Endothelial cell (in vitro differentiated cells): ENCODE measurements at regions not wholly inside any gene's neighbourhood (a gene's known extent, or its start where the extent isn't known, plus 50 kb on each side); places are given as distances from the start of the nearest gene placed in this dataset.

Experiments used
- DNase-seq: peaks from one replicate; pipeline ENCODE4 v3.0.0; 2021; ENCODE audit warnings: low spot score
- H3K27ac Mint-ChIP-seq: one replicate; pipeline ENCODE4 v1.8.0; 2021; ENCODE audit warnings: mixed read lengths, inconsistent platforms; ENCODE audit not compliant: unreplicated experiment
- H3K27me3 Mint-ChIP-seq: one replicate; pipeline ENCODE4 v1.8.0; 2021; ENCODE audit warnings: mild to moderate bottlenecking, moderate library complexity, mixed read lengths, inconsistent platforms; ENCODE audit not compliant: unreplicated experiment
- H3K36me3 Mint-ChIP-seq: one replicate; pipeline ENCODE4 v1.8.0; 2021; ENCODE audit warnings: mild to moderate bottlenecking, low read depth, mixed read lengths, inconsistent platforms; ENCODE audit not compliant: unreplicated experiment
- H3K4me1 Mint-ChIP-seq: one replicate; pipeline ENCODE4 v1.8.0; 2021; ENCODE audit warnings: mild to moderate bottlenecking, mixed read lengths, inconsistent platforms; ENCODE audit not compliant: unreplicated experiment
- H3K4me3 Mint-ChIP-seq: one replicate; pipeline ENCODE4 v1.8.0; 2021; ENCODE audit warnings: mild to moderate bottlenecking, mixed read lengths, inconsistent platforms; ENCODE audit not compliant: unreplicated experiment
- H3K9me3 Mint-ChIP-seq: one replicate; pipeline ENCODE4 v1.8.0; 2021; ENCODE audit warnings: mixed read lengths, inconsistent platforms; ENCODE audit not compliant: unreplicated experiment
- CTCF ChIP-seq: fragments of 200-600 bp; sonication (generic); IDR thresholded peaks from one replicate; pipeline ENCODE4 v1.5.0; 2021; ENCODE audit warnings: antibody characterized with exemption; ENCODE audit not compliant: unreplicated experiment

- no peak for DNase-seq
- Mint-ChIP-seq H3K36me3 (no peaks in the 10 kb centered on the region), H3K4me1 (no peaks in the 10 kb centered on the region), H3K27me3 (peaks cover 4% of the 10 kb centered on the region), H3K9me3 (no peaks in the 10 kb centered on the region), H3K4me3 (no peak overlapping the region), H3K27ac (no peak overlapping the region)
- no peak for TF ChIP-seq CTCF
Measured at GRCh38 chr22:48441553-48441850, 1386.2 kb downstream of the BRD1 start.

GRCh38 chr22:48440673-48441552 is 1386.8 kb downstream of the BRD1 start:
- Mint-ChIP-seq H3K9me3 (no peaks in the 10 kb centered on the region), H3K27ac (no peak overlapping the region), H3K27me3 (peaks cover 4% of the 10 kb centered on the region), H3K36me3 (no peaks in the 10 kb centered on the region), H3K4me3 (no peak overlapping the region), H3K4me1 (no peaks in the 10 kb centered on the region)
- no peak for DNase-seq
- no peak for TF ChIP-seq CTCF

GRCh38 chr22:48440176-48440575 is 1387.5 kb downstream of the BRD1 start:
- no peak for DNase-seq
- no peaks in the 10 kb centered on the region for H3K9me3 Mint-ChIP-seq
- H3K27me3 Mint-ChIP-seq, result peaks cover 6% of the 10 kb centered on the region
- H3K36me3 Mint-ChIP-seq, result no peaks in the 10 kb centered on the region
- no peak overlapping the region for H3K4me3 Mint-ChIP-seq
- no peaks in the 10 kb centered on the region for H3K4me1 Mint-ChIP-seq
- no peak for TF ChIP-seq CTCF
- no peak overlapping the region for H3K27ac Mint-ChIP-seq

- no peak overlapping the region for H3K4me3 Mint-ChIP-seq
- H3K27me3 Mint-ChIP-seq, result peaks cover 6% of the 10 kb centered on the region
- H3K9me3 Mint-ChIP-seq, result no peaks in the 10 kb centered on the region
- no peak for DNase-seq
- no peak overlapping the region for H3K27ac Mint-ChIP-seq
- TF ChIP-seq CTCF, result no peak
- H3K4me1 Mint-ChIP-seq, result no peaks in the 10 kb centered on the region
- no peaks in the 10 kb centered on the region for H3K36me3 Mint-ChIP-seq
Measured at GRCh38 chr22:48439560-48440135, 1388.0 kb downstream of the BRD1 start.

GRCh38 chr22:48438800-48439559 is 1388.7 kb downstream of the BRD1 start:
- no peak for TF ChIP-seq CTCF
- H3K9me3 Mint-ChIP-seq, result no peaks in the 10 kb centered on the region
- peaks cover 6% of the 10 kb centered on the region for H3K27me3 Mint-ChIP-seq
- peaks cover 2% of the 10 kb centered on the region for H3K36me3 Mint-ChIP-seq
- no peak for DNase-seq
- no peaks in the 10 kb centered on the region for H3K4me1 Mint-ChIP-seq
- H3K4me3 Mint-ChIP-seq, result no peak overlapping the region
- no peak overlapping the region for H3K27ac Mint-ChIP-seq
